GM12878 (cell line): ENCODE measurements at regions not wholly inside any gene's neighbourhood (a gene's known extent, or its start where the extent isn't known, plus 50 kb on each side); places are given as distances from the start of the nearest gene placed in this dataset.

Experiments used
- ATAC-seq: fragments of 200-7000 bp; cut with Tn5 transposase; 3 replicates; pipeline ENCODE4 v1.9.1; 2020; ENCODE audit warnings: mild to moderate bottlenecking, moderate library complexity
- BruUV-seq: library from RNA; stranded (reverse); fragments of 400-500 nt; replicated peaks from 2 replicates; lab custom pipeline; 2021; lab: Mats Ljungman, UMichigan
- CTCF ChIA-PET: fragments of 300-600 bp; sonication (Branson Sonifier 250); formaldehyde crosslinking; extraction: SDS; loops from one replicate; lab custom pipeline; 2021; ENCODE audit warnings: inconsistent platforms; lab: Yijun Ruan, JAX
- POLR2A ChIA-PET: fragments of 350-600 bp; formaldehyde crosslinking; extraction: SDS; loops from one replicate; lab custom pipeline; 2021; ENCODE audit warnings: inconsistent platforms; lab: Charles Lee
- RAD21 ChIA-PET: fragments of 300-600 bp; sonication (Branson Sonifier 250); formaldehyde crosslinking; loops from one replicate; lab custom pipeline; 2023; ENCODE audit warnings: antibody characterized with exemption; ENCODE audit not compliant: unreplicated experiment; lab: Charles Lee
- SMC1A ChIA-PET: fragments of 300-600 bp; sonication (Branson Sonifier 250); formaldehyde crosslinking; loops from one replicate; lab custom pipeline; 2023; ENCODE audit not compliant: unreplicated experiment, uncharacterized antibody; lab: Charles Lee
- DNase-seq: peaks from one replicate; pipeline ENCODE4 v3.0.0-alpha.2; 2011; ENCODE audit warnings: low read depth, low spot score
- FAIRE-seq: peaks from 3 replicates; lab custom pipeline; 2011; peaks lifted over from hg19 to GRCh38; lab: Jason Lieb, UNC
- H2AFZ ChIP-seq: 2 replicates; pipeline ENCODE4 v1.6.0; 2011; ENCODE audit warnings: low read depth, low read length, control low read depth; ENCODE audit not compliant: control insufficient read depth
- H3K27ac ChIP-seq: 2 replicates; pipeline ENCODE4 v1.5.1; 2011; ENCODE audit warnings: control low read depth; ENCODE audit not compliant: control insufficient read depth, insufficient read depth
- H3K27me3 ChIP-seq, 2 experiments: replicated peaks in 1 of 2; 2 replicates each; pipeline versions ENCODE4 v1.6.0 to v1.6.1; 2011; ENCODE audit warnings: low read length in 1 of 2; ENCODE audit not compliant: control insufficient read depth in 2 of 2, insufficient read depth in 2 of 2
- H3K36me3 ChIP-seq, 2 experiments: 2 replicates each; pipeline ENCODE4 v1.5.1; 2011; ENCODE audit warnings: low read length in 1 of 2; ENCODE audit not compliant: control insufficient read depth in 2 of 2, insufficient read depth in 2 of 2
- H3K4me1 ChIP-seq: 2 replicates; pipeline ENCODE4 v1.6.1; 2011; ENCODE audit warnings: mild to moderate bottlenecking, low read length, moderate library complexity, mixed read lengths; ENCODE audit not compliant: control insufficient read depth, insufficient read depth
- H3K4me2 ChIP-seq: 2 replicates; pipeline ENCODE4 v1.6.0; 2011; ENCODE audit warnings: control low read depth; ENCODE audit not compliant: control insufficient read depth, insufficient read depth
- H3K4me3 ChIP-seq: fragments of 200-600 bp; sonication (generic); 2 replicates; pipeline ENCODE4 v1.5.1; 2016
- H3K79me2 ChIP-seq: 2 replicates; pipeline ENCODE4 v1.6.0; 2011; ENCODE audit warnings: low read length; ENCODE audit not compliant: control insufficient read depth, insufficient read depth
- H3K9ac ChIP-seq: 2 replicates; pipeline ENCODE4 v1.8.0; 2011; ENCODE audit warnings: low read length, control low read depth, mixed read lengths; ENCODE audit not compliant: control insufficient read depth, insufficient read depth
- H3K9me3 ChIP-seq: replicated peaks from 3 replicates; pipeline ENCODE4 v1.5.1; 2011; ENCODE audit warnings: mild to moderate bottlenecking, low read length; ENCODE audit not compliant: control insufficient read depth, insufficient read depth
- H4K20me1 ChIP-seq: 2 replicates; pipeline ENCODE4 v1.6.0; 2011; ENCODE audit not compliant: control insufficient read depth, insufficient read depth
- BACH1 ChIP-seq: fragments of 450-650 bp; IDR thresholded peaks from 2 replicates; pipeline ENCODE4 v1.6.1; 2017; ENCODE audit warnings: mild to moderate bottlenecking, borderline replicate concordance
- MEF2B ChIP-seq: fragments of 450-650 bp; IDR thresholded peaks from 2 replicates; pipeline ENCODE4 v1.6.1; 2018; ENCODE audit warnings: mild to moderate bottlenecking, moderate library complexity; ENCODE audit not compliant: partially characterized antibody, poor library complexity, severe bottlenecking
- NFYA ChIP-seq: IDR thresholded peaks from 2 replicates; pipeline ENCODE4 v1.6.1; 2011; ENCODE audit warnings: low read depth, mild to moderate bottlenecking, low read length, improper control_type of control experiment, borderline replicate concordance
- POU2F2 ChIP-seq: IDR thresholded peaks from 3 replicates; pipeline ENCODE4 v1.6.1; 2011; ENCODE audit warnings: low read depth, mild to moderate bottlenecking, low read length, borderline replicate concordance
- RAD21 ChIP-seq: IDR thresholded peaks from 2 replicates; pipeline ENCODE4 v1.6.1; 2011; ENCODE audit warnings: mild to moderate bottlenecking, low read depth, low read length, moderate library complexity; ENCODE audit not compliant: insufficient read depth
- RELA ChIP-seq: fragments of 450-650 bp; IDR thresholded peaks from 2 replicates; pipeline ENCODE4 v1.8.0; 2014; ENCODE audit warnings: borderline replicate concordance; ENCODE audit not compliant: partially characterized antibody
- ZNF384 ChIP-seq: IDR thresholded peaks from 2 replicates; pipeline ENCODE4 v1.6.1; 2012; ENCODE audit warnings: low read depth, mild to moderate bottlenecking, low read length, improper control_type of control experiment, borderline replicate concordance
- WGBS: methylation state at CpG from one replicate; pipeline ENCODE4 v1.1.6; 2016; ENCODE audit warnings: low lambda C conversion rate; ENCODE audit not compliant: insufficient replicate concordance, insufficient coverage; ENCODE audit errors: missing lambda C conversion rate; 5-methylcytosine and 5-hydroxymethylcytosine counted together
- in situ Hi-C: fragments of 300-500 bp; cut with MboI; formaldehyde crosslinking; loops from 9 replicates; pipeline ENCODE4 v1.14.3; 2018; ENCODE audit warnings: mixed read lengths
- intact Hi-C: fragments of 100-400 bp; cut with micrococcal nuclease; formaldehyde crosslinking; loops from one replicate; pipeline ENCODE4 v1.14.2; 2022; ENCODE audit not compliant: unreplicated experiment

- H3K79me2 ChIP-seq, result no peaks in the 10 kb centered on the region
- WGBS, result 68% methylated on average over 4 of the region's 4 CpGs
- intact Hi-C loops (no loop called here), in situ Hi-C loops (no loop called here)
- H2AFZ ChIP-seq, result no peak overlapping the region
- no peaks in the 10 kb centered on the region for H4K20me1 ChIP-seq
- DNase-seq, result no peak
- no peak for TF ChIP-seq POU2F2
- TF ChIP-seq NFYA, result no peak
- no peak for TF ChIP-seq BACH1
- no peak for TF ChIP-seq ZNF384
- no peak for TF ChIP-seq RAD21
- no peak for TF ChIP-seq RELA
- H3K9me3 ChIP-seq, result no peaks in the 10 kb centered on the region; the same call in 2 of the 3 replicates
- H3K4me3 ChIP-seq, result no peak overlapping the region
- no TSS peak for BruUV-seq
- H3K4me1 ChIP-seq, result peaks cover 9% of the 10 kb centered on the region; the same call in 1 of the 2 replicates
- H3K27ac ChIP-seq, result no peak overlapping the region
- H3K4me2 ChIP-seq, result no peak overlapping the region
- H3K36me3 ChIP-seq, result no peaks in the 10 kb centered on the region
- no peak overlapping the region for H3K9ac ChIP-seq
- no peak for FAIRE-seq
- no peaks in the 10 kb centered on the region for H3K27me3 ChIP-seq
- ChIA-PET SMC1A (interaction anchor here (1.5 to 1.8 kb wide), 3 partner anchors 11 to 95 kb away, joined by 5 to 8 read pairs (median 8); no protein-coding TSS in a partner anchor), POLR2A (no interaction called here), CTCF (interaction anchor here (0.9 to 1.3 kb wide), 2 partner anchors 9 to 14 kb away, joined by 4 read pairs; no protein-coding TSS in a partner anchor), RAD21 (interaction anchor here (1.1 to 1.5 kb wide), 2 partner anchors 24 to 47 kb away, joined by 3 to 6 read pairs; no protein-coding TSS in a partner anchor)
- no peak for ATAC-seq
Observed at GRCh38 chr13:77383097-77383496, 56.2 kb upstream of the MYCBP2 start.

- TF ChIP-seq MEF2B, result no peak
- TF ChIP-seq, all 136 proteins: peak for 0
- intact Hi-C loops, result no loop called here
- Histone ChIP-seq H3K4me3 (no peak overlapping the region), H3K9me3 (no peaks in the 10 kb centered on the region; the same call in 2 of the 3 replicates), H3K27ac (no peak overlapping the region), H4K20me1 (no peaks in the 10 kb centered on the region), H3K36me3 (no peaks in the 10 kb centered on the region), H3K4me1 (no peaks in the 10 kb centered on the region), H3K79me2 (no peaks in the 10 kb centered on the region), H3K27me3 (no peaks in the 10 kb centered on the region), H2AFZ (no peak overlapping the region), H3K9ac (no peak overlapping the region), H3K4me2 (no peak overlapping the region)
- 0% methylated on average over 1 of the region's 1 CpG for WGBS
- in situ Hi-C loops, result no loop called here
- BruUV-seq, result no TSS peak
- ATAC-seq (no peak), DNase-seq (no peak), FAIRE-seq (no peak)
- RAD21 ChIA-PET, result no interaction called here
- CTCF ChIA-PET, result interaction anchor here (0.6 to 1.9 kb wide), 5 partner anchors 9 to 1853 kb away, joined by 3 to 5 read pairs (median 3); no protein-coding TSS in a partner anchor
- SMC1A ChIA-PET, result interaction anchor here (0.6 to 5.9 kb wide), 7 partner anchors 9 to 169 kb away, joined by 4 to 38 read pairs (median 5); no protein-coding TSS in a partner anchor
- POLR2A ChIA-PET, result interaction anchor here (0.6 kb wide), 1 partner anchor 29 kb away, joined by 3 read pairs; no protein-coding TSS in a partner anchor
Observed at GRCh38 chr13:77381059-77381458, 54.2 kb upstream of the MYCBP2 start.
